Endothelial cell (in vitro differentiated cells): ENCODE measurements at regions not wholly inside any gene's neighbourhood (a gene's known extent, or its start where the extent isn't known, plus 50 kb on each side); places are given as distances from the start of the nearest gene placed in this dataset.
A peak's percentile ranks its signal among the peaks of the same experiment; 100 is the strongest.
"Not testable (repeated sequence)": the region's sequence is repeated elsewhere in the genome, so short reads cannot be mapped to it uniquely, and the experiment has no call there.

Experiments
- DNase-seq: peaks from one replicate; pipeline ENCODE4 v3.0.0; 2021; ENCODE audit warnings: low spot score
- H3K27ac Mint-ChIP-seq: one replicate; pipeline ENCODE4 v1.8.0; 2021; ENCODE audit warnings: mixed read lengths, inconsistent platforms; ENCODE audit not compliant: unreplicated experiment
- H3K27me3 Mint-ChIP-seq: one replicate; pipeline ENCODE4 v1.8.0; 2021; ENCODE audit warnings: mild to moderate bottlenecking, moderate library complexity, mixed read lengths, inconsistent platforms; ENCODE audit not compliant: unreplicated experiment
- H3K36me3 Mint-ChIP-seq: one replicate; pipeline ENCODE4 v1.8.0; 2021; ENCODE audit warnings: mild to moderate bottlenecking, low read depth, mixed read lengths, inconsistent platforms; ENCODE audit not compliant: unreplicated experiment
- H3K4me1 Mint-ChIP-seq: one replicate; pipeline ENCODE4 v1.8.0; 2021; ENCODE audit warnings: mild to moderate bottlenecking, mixed read lengths, inconsistent platforms; ENCODE audit not compliant: unreplicated experiment
- H3K4me3 Mint-ChIP-seq: one replicate; pipeline ENCODE4 v1.8.0; 2021; ENCODE audit warnings: mild to moderate bottlenecking, mixed read lengths, inconsistent platforms; ENCODE audit not compliant: unreplicated experiment
- H3K9me3 Mint-ChIP-seq: one replicate; pipeline ENCODE4 v1.8.0; 2021; ENCODE audit warnings: mixed read lengths, inconsistent platforms; ENCODE audit not compliant: unreplicated experiment
- TF ChIP-seq, protein P1 (sequence below): fragments of 200-600 bp; sonication (generic); IDR thresholded peaks from one replicate; pipeline ENCODE4 v1.5.0; 2021; ENCODE audit warnings: antibody characterized with exemption; ENCODE audit not compliant: unreplicated experiment

- TF ChIP-seq, protein P1, sequence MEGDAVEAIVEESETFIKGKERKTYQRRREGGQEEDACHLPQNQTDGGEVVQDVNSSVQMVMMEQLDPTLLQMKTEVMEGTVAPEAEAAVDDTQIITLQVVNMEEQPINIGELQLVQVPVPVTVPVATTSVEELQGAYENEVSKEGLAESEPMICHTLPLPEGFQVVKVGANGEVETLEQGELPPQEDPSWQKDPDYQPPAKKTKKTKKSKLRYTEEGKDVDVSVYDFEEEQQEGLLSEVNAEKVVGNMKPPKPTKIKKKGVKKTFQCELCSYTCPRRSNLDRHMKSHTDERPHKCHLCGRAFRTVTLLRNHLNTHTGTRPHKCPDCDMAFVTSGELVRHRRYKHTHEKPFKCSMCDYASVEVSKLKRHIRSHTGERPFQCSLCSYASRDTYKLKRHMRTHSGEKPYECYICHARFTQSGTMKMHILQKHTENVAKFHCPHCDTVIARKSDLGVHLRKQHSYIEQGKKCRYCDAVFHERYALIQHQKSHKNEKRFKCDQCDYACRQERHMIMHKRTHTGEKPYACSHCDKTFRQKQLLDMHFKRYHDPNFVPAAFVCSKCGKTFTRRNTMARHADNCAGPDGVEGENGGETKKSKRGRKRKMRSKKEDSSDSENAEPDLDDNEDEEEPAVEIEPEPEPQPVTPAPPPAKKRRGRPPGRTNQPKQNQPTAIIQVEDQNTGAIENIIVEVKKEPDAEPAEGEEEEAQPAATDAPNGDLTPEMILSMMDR: peak; percentile 87
- H3K4me3 Mint-ChIP-seq: no peak overlapping the region
- no peak overlapping the region for H3K27ac Mint-ChIP-seq
- H3K36me3 Mint-ChIP-seq: no peaks in the 10 kb centered on the region
- H3K4me1 Mint-ChIP-seq: no peaks in the 10 kb centered on the region
- no peaks in the 10 kb centered on the region for H3K9me3 Mint-ChIP-seq
- no peak for DNase-seq
- no peaks in the 10 kb centered on the region for H3K27me3 Mint-ChIP-seq
Measured at GRCh38 chr16:17556276-17557052, 85.7 kb upstream of the XYLT1 start.

DNA sequence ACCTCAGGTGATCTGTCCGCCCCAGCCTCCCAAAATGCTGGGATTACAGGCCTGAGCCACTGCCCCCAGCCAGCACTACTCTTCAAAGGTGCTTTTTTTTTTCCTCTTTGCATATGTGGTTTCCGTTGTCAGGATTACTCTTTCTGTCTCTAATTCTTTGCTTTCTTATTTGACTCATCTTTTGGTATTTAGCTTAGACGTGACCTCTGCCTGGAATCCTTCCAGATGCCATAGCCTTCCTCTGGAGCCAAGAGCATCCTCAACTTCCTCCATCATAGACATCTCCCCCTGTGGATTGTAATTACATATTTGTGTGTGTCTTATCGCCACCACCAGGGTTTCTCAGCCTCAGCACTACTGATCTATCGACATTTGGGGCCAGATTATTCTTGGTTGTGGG lies 84.4 kb upstream of the XYLT1 start:
- no peaks in the 10 kb centered on the region for H3K27me3 Mint-ChIP-seq
- TF ChIP-seq, protein P1: no peak
- DNase-seq: no peak
- no peak overlapping the region for H3K27ac Mint-ChIP-seq
- no peak overlapping the region for H3K4me3 Mint-ChIP-seq
- no peaks in the 10 kb centered on the region for H3K9me3 Mint-ChIP-seq
- H3K36me3 Mint-ChIP-seq: no peaks in the 10 kb centered on the region
- H3K4me1 Mint-ChIP-seq: no peaks in the 10 kb centered on the region

- TF ChIP-seq, protein P1: no peak
- Mint-ChIP-seq H3K4me1 (no peaks in the 10 kb centered on the region), H3K27ac (no peak overlapping the region), H3K27me3 (no peaks in the 10 kb centered on the region), H3K36me3 (no peaks in the 10 kb centered on the region), H3K9me3 (no peaks in the 10 kb centered on the region), H3K4me3 (no peak overlapping the region)
- DNase-seq: no peak
Measured at GRCh38 chr16:17552351-17552750, 81.6 kb upstream of the XYLT1 start.

GRCh38 chr16:17551682-17552081 lies 80.9 kb upstream of the XYLT1 start:
- H3K27ac Mint-ChIP-seq, H3K4me1 Mint-ChIP-seq, DNase-seq, H3K36me3 Mint-ChIP-seq, H3K27me3 Mint-ChIP-seq, H3K9me3 Mint-ChIP-seq, H3K4me3 Mint-ChIP-seq: not testable (repeated sequence)

- H3K27me3 Mint-ChIP-seq: no peaks in the 10 kb centered on the region
- no peak for DNase-seq
- no peaks in the 10 kb centered on the region for H3K4me1 Mint-ChIP-seq
- no peak overlapping the region for H3K4me3 Mint-ChIP-seq
- H3K9me3 Mint-ChIP-seq: no peaks in the 10 kb centered on the region
- TF ChIP-seq, protein P1: no peak
- no peaks in the 10 kb centered on the region for H3K36me3 Mint-ChIP-seq
- no peak overlapping the region for H3K27ac Mint-ChIP-seq
Measured at GRCh38 chr16:17548825-17549224, 78.1 kb upstream of the XYLT1 start.
